H9 (cell line): ENCODE measurements at regions not wholly inside any gene's neighbourhood (a gene's known extent, or its start where the extent isn't known, plus 50 kb on each side); places are given as distances from the start of the nearest gene placed in this dataset.

ENCODE experiments used
- DNase-seq: peaks from one replicate; pipeline ENCODE4 v3.0.0-alpha.2; 2017
- H2AFZ ChIP-seq: one replicate; pipeline ENCODE4 v1.6.1; 2013; ENCODE audit warnings: mild to moderate bottlenecking, low read length, control low read depth, moderate library complexity
- H2AK5ac ChIP-seq: 2 replicates; pipeline ENCODE4 v1.6.1; 2013; ENCODE audit warnings: low read length, control low read depth, mixed read lengths; ENCODE audit not compliant: insufficient read length
- H2BK120ac ChIP-seq: one replicate; pipeline ENCODE4 v1.6.1; 2013; ENCODE audit warnings: low read depth, mild to moderate bottlenecking, low read length, control low read depth, inconsistent platforms; ENCODE audit not compliant: poor library complexity, severe bottlenecking
- H2BK12ac ChIP-seq: 2 replicates; pipeline ENCODE4 v1.6.1; 2013; ENCODE audit warnings: low read length, control low read depth, mixed read lengths, low read depth; ENCODE audit not compliant: insufficient read length
- H2BK15ac ChIP-seq: 2 replicates; pipeline ENCODE4 v1.6.1; 2013; ENCODE audit warnings: low read depth, low read length, control low read depth
- H2BK20ac ChIP-seq: one replicate; pipeline ENCODE4 v1.6.1; 2013; ENCODE audit warnings: low read depth, mild to moderate bottlenecking, low read length, control low read depth, inconsistent platforms; ENCODE audit not compliant: poor library complexity, severe bottlenecking
- H2BK5ac ChIP-seq: 2 replicates; pipeline ENCODE4 v1.6.1; 2013; ENCODE audit warnings: low read length, control low read depth, mixed read lengths; ENCODE audit not compliant: insufficient read length
- H3K14ac ChIP-seq: 2 replicates; pipeline ENCODE4 v1.6.1; 2013; ENCODE audit warnings: low read length, control low read depth; ENCODE audit not compliant: insufficient read depth
- H3K18ac ChIP-seq: 2 replicates; pipeline ENCODE4 v1.6.1; 2013; ENCODE audit warnings: low read depth, mild to moderate bottlenecking, mixed read lengths, low read length, control low read depth; ENCODE audit not compliant: insufficient read length
- H3K23ac ChIP-seq: 2 replicates; pipeline ENCODE4 v1.6.1; 2013; ENCODE audit warnings: low read length, control low read depth, mixed read lengths, low read depth; ENCODE audit not compliant: insufficient read length
- H3K23me2 ChIP-seq: 2 replicates; pipeline ENCODE4 v1.6.1; 2013; ENCODE audit warnings: low read depth, mild to moderate bottlenecking, mixed read lengths, low read length, control low read depth; ENCODE audit not compliant: insufficient read length, poor library complexity, severe bottlenecking
- H3K27ac ChIP-seq: 2 replicates; pipeline ENCODE4 v1.5.1; 2013; ENCODE audit warnings: low read length, control low read depth, mixed read lengths, low read depth; ENCODE audit not compliant: insufficient read length
- H3K27me3 ChIP-seq: 2 replicates; pipeline ENCODE4 v1.6.1; 2013; ENCODE audit warnings: low read length, control low read depth, inconsistent platforms; ENCODE audit not compliant: insufficient read depth
- H3K4ac ChIP-seq: 2 replicates; pipeline ENCODE4 v1.6.1; 2013; ENCODE audit warnings: low read depth, mild to moderate bottlenecking, control low read depth, inconsistent platforms, low read length, moderate library complexity
- H3K4me1 ChIP-seq: 2 replicates; pipeline ENCODE4 v1.6.1; 2013; ENCODE audit warnings: low read length, control low read depth, inconsistent platforms; ENCODE audit not compliant: insufficient read depth
- H3K4me2 ChIP-seq: 2 replicates; pipeline ENCODE4 v1.6.1; 2013; ENCODE audit warnings: low read length, control low read depth, mixed read lengths; ENCODE audit not compliant: insufficient read length, insufficient read depth
- H3K56ac ChIP-seq: 2 replicates; pipeline ENCODE4 v1.6.1; 2013; ENCODE audit warnings: low read depth, mild to moderate bottlenecking, mixed read lengths, low read length, control low read depth; ENCODE audit not compliant: insufficient read length
- H3K79me1 ChIP-seq: 2 replicates; pipeline ENCODE4 v1.6.1; 2013; ENCODE audit warnings: low read depth, mild to moderate bottlenecking, moderate library complexity, low read length, control low read depth, inconsistent platforms; ENCODE audit not compliant: insufficient read depth, poor library complexity, severe bottlenecking
- H3K79me2 ChIP-seq: 2 replicates; pipeline ENCODE4 v1.6.1; 2013; ENCODE audit warnings: low read length, control low read depth, inconsistent platforms; ENCODE audit not compliant: insufficient read depth
- H3K9ac ChIP-seq: 2 replicates; pipeline ENCODE4 v1.6.1; 2013; ENCODE audit warnings: low read length, control low read depth, mixed read lengths; ENCODE audit not compliant: insufficient read length; ENCODE audit errors: extremely low read depth
- H3K9me3 ChIP-seq: one replicate; pipeline ENCODE4 v1.6.1; 2013; ENCODE audit warnings: low read depth, low read length, inconsistent platforms; ENCODE audit not compliant: control insufficient read depth
- H3T11ph ChIP-seq: one replicate; pipeline ENCODE4 v1.6.1; 2013; ENCODE audit warnings: mild to moderate bottlenecking, low read length, control low read depth, inconsistent platforms
- H4K20me1 ChIP-seq: one replicate; pipeline ENCODE4 v1.6.1; 2013; ENCODE audit not compliant: control insufficient read depth, insufficient read length, insufficient read depth
- H4K5ac ChIP-seq: 2 replicates; pipeline ENCODE4 v1.6.1; 2013; ENCODE audit warnings: low read depth, mild to moderate bottlenecking, mixed read lengths, low read length, control low read depth; ENCODE audit not compliant: insufficient read length
- H4K8ac ChIP-seq: replicated peaks from 2 replicates; pipeline ENCODE4 v1.6.1; 2013; ENCODE audit warnings: low read length, control low read depth, mixed read lengths, low read depth; ENCODE audit not compliant: insufficient read length
- H4K91ac ChIP-seq: 2 replicates; pipeline ENCODE4 v1.6.1; 2013; ENCODE audit warnings: low read depth, mild to moderate bottlenecking, moderate library complexity, mixed read lengths, low read length, control low read depth; ENCODE audit not compliant: insufficient read length
- H3K27ac Mint-ChIP-seq, 3 experiments: 2 replicates in 2 of 3; 3 replicates in 1 of 3; pipeline ENCODE4 v1.8.0; 2020 to 2021; ENCODE audit warnings: mixed read lengths in 3 of 3, mild to moderate bottlenecking in 1 of 3, moderate library complexity in 1 of 3
- H3K27me3 Mint-ChIP-seq: 2 replicates; pipeline ENCODE4 v1.8.0; 2021; ENCODE audit warnings: low read depth, mild to moderate bottlenecking, moderate library complexity, mixed read lengths
- H3K36me3 Mint-ChIP-seq, 3 experiments: 2 replicates in 2 of 3; 3 replicates in 1 of 3; pipeline ENCODE4 v1.8.0; 2020 to 2021; ENCODE audit warnings: low read depth in 3 of 3, mixed read lengths in 3 of 3; ENCODE audit not compliant: insufficient read depth in 1 of 3
- H3K4me1 Mint-ChIP-seq, 2 experiments: 2 replicates each; pipeline ENCODE4 v1.8.0; 2020; ENCODE audit warnings: mixed read lengths in 2 of 2
- H3K4me3 Mint-ChIP-seq, 2 experiments: 2 replicates in 1 of 2; 3 replicates in 1 of 2; pipeline ENCODE4 v1.8.0; 2020 to 2021; ENCODE audit warnings: mild to moderate bottlenecking in 2 of 2, mixed read lengths in 2 of 2, moderate library complexity in 1 of 2
- H3K9me3 Mint-ChIP-seq, 2 experiments: 2 replicates in 1 of 2; 3 replicates in 1 of 2; pipeline ENCODE4 v1.8.0; 2020; ENCODE audit warnings: mild to moderate bottlenecking in 2 of 2, mixed read lengths in 2 of 2, moderate library complexity in 1 of 2
- CTCF ChIP-seq: fragments of 200-600 bp; sonication (generic); conservative IDR thresholded peaks from 3 replicates; pipeline ENCODE4 v1.8.0; 2021; ENCODE audit warnings: antibody characterized with exemption, mild to moderate bottlenecking
- WGBS: extraction: QIAGEN DNeasy Blood & Tissue Kit; methylation state at CpG from one replicate; pipeline ENCODE4 v1.1.7; 2013; ENCODE audit warnings: missing lambda C conversion rate, low lambda C conversion rate, mixed read lengths; ENCODE audit not compliant: insufficient read length; ENCODE audit errors: extremely low coverage; 5-methylcytosine and 5-hydroxymethylcytosine counted together

- H3K27ac Mint-ChIP-seq, result no peak overlapping the region
- H3K9me3 Mint-ChIP-seq, result no peaks in the 10 kb centered on the region
- Histone ChIP-seq H4K20me1 (no peaks in the 10 kb centered on the region), H3K9me3 (no peaks in the 10 kb centered on the region), H3K18ac (no peak overlapping the region), H3K9ac (no peak overlapping the region), H3K4me2 (no peak overlapping the region), H2AK5ac (no peak overlapping the region), H3K14ac (no peak overlapping the region), H3K4me1 (no peaks in the 10 kb centered on the region), H4K8ac (no peak overlapping the region), H4K91ac (no peak overlapping the region), H3K79me2 (no peaks in the 10 kb centered on the region), H3K23ac (no peak overlapping the region), H2AFZ (no peak overlapping the region), H2BK120ac (no peak overlapping the region), H3T11ph (no peak overlapping the region), H3K4ac (no peak overlapping the region), H2BK15ac (no peak overlapping the region), H2BK12ac (no peak overlapping the region), H3K79me1 (no peaks in the 10 kb centered on the region), H2BK5ac (no peak overlapping the region), H3K27ac (no peak overlapping the region), H3K23me2 (no peaks in the 10 kb centered on the region), H2BK20ac (no peak overlapping the region), H3K56ac (no peak overlapping the region), H4K5ac (no peak overlapping the region), H3K27me3 (no peaks in the 10 kb centered on the region)
- WGBS, result no CpG with 5 or more reads among the region's 5 CpGs
- H3K36me3 Mint-ChIP-seq, result no peaks in the 10 kb centered on the region
- peaks cover 0 to 6% of the 10 kb centered on the region in 2 experiments; a peak in 1 of 4 replicates for H3K4me1 Mint-ChIP-seq
- TF ChIP-seq CTCF, result no peak
- H3K27me3 Mint-ChIP-seq, result peaks cover 4% of the 10 kb centered on the region; the same call in 1 of the 2 replicates
- DNase-seq, result no peak
- H3K4me3 Mint-ChIP-seq, result no peak overlapping the region
Observed at GRCh38 chr17:77851921-77852320, 106.6 kb upstream of the TNRC6C start.
